HFFc6 (cell line): ENCODE measurements at regions not wholly inside any gene's neighbourhood (a gene's known extent, or its start where the extent isn't known, plus 50 kb on each side); places are given as distances from the start of the nearest gene placed in this dataset.
"Not testable (repeated sequence)": the region's sequence is repeated elsewhere in the genome, so short reads cannot be mapped to it uniquely, and the experiment has no call there.

Source experiments
- DNase-seq: peaks from one replicate; pipeline ENCODE4 v3.0.0-alpha.2; 2018
- H3K27ac Mint-ChIP-seq: 2 replicates; pipeline ENCODE4 v1.8.0; 2020; ENCODE audit warnings: mild to moderate bottlenecking, mixed read lengths
- H3K27me3 Mint-ChIP-seq: 2 replicates; pipeline ENCODE4 v1.8.0; 2021; ENCODE audit warnings: mild to moderate bottlenecking, moderate library complexity, mixed read lengths; ENCODE audit not compliant: insufficient read depth
- H3K36me3 Mint-ChIP-seq: 2 replicates; pipeline ENCODE4 v1.8.0; 2021; ENCODE audit warnings: low read depth, mixed read lengths
- H3K4me1 Mint-ChIP-seq: 2 replicates; pipeline ENCODE4 v1.8.0; 2020; ENCODE audit warnings: low read depth, mixed read lengths
- H3K4me3 Mint-ChIP-seq: 2 replicates; pipeline ENCODE4 v1.8.0; 2020; ENCODE audit warnings: mild to moderate bottlenecking, moderate library complexity, mixed read lengths
- H3K9me3 Mint-ChIP-seq: 2 replicates; pipeline ENCODE4 v1.8.0; 2020; ENCODE audit warnings: mild to moderate bottlenecking, mixed read lengths
- TF ChIP-seq, protein P1 (sequence below): fragments of 200-600 bp; sonication (generic); IDR thresholded peaks from 2 replicates; pipeline ENCODE4 v1.5.0; 2021; ENCODE audit warnings: antibody characterized with exemption, mild to moderate bottlenecking

DNA sequence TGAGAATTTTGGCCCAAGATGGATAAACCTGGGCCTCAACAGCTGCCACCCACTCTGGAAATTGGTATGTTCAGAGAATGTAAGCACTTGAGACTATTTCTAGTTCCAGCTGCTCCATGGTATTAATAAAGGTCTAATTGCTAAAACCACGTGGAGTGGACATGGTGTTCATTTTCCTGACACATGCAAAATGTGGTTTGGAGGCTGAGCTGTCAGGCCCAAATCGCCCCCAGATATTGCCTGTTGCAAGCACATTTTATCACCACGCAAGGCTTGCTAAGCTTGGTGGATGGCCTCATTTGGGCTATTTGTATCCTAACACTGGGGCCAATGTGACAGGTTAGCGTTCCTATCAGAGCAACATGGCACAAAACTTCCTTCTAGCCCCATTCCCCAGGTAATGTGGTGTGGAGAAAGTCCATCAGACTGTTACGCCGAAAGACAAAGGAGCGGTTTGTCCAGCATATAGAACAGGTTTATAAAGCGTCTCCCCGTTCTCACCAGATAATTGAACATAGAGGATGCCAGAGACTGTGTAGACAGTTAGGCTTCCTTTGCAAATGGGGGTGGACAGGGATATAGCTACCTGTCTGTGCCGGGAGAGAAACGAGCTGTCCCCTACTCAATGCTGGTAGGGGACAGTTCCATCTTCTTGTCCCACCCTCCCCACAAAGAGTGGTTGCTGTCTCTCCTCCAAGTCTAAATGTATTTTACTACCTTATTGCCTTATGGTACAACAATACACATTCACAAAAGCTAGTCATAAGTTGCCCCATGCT is 78.0 kb upstream of the ANKRD1 start:
- no peaks in the 10 kb centered on the region for H3K9me3 Mint-ChIP-seq
- no peak overlapping the region for H3K27ac Mint-ChIP-seq
- no peak overlapping the region for H3K4me3 Mint-ChIP-seq
- no peaks in the 10 kb centered on the region for H3K36me3 Mint-ChIP-seq
- no peak for DNase-seq
- peaks cover 5% of the 10 kb centered on the region; the same call in 1 of the 2 replicates for H3K27me3 Mint-ChIP-seq
- TF ChIP-seq, protein P1, sequence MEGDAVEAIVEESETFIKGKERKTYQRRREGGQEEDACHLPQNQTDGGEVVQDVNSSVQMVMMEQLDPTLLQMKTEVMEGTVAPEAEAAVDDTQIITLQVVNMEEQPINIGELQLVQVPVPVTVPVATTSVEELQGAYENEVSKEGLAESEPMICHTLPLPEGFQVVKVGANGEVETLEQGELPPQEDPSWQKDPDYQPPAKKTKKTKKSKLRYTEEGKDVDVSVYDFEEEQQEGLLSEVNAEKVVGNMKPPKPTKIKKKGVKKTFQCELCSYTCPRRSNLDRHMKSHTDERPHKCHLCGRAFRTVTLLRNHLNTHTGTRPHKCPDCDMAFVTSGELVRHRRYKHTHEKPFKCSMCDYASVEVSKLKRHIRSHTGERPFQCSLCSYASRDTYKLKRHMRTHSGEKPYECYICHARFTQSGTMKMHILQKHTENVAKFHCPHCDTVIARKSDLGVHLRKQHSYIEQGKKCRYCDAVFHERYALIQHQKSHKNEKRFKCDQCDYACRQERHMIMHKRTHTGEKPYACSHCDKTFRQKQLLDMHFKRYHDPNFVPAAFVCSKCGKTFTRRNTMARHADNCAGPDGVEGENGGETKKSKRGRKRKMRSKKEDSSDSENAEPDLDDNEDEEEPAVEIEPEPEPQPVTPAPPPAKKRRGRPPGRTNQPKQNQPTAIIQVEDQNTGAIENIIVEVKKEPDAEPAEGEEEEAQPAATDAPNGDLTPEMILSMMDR = no peak
- H3K4me1 Mint-ChIP-seq = peaks cover 10% of the 10 kb centered on the region

GRCh38 chr10:90999512-91000172 is 78.8 kb upstream of the ANKRD1 start:
- TF ChIP-seq, protein P1 = no peak
- H3K4me1 Mint-ChIP-seq = peaks cover 4% of the 10 kb centered on the region
- H3K4me3 Mint-ChIP-seq = no peak overlapping the region
- DNase-seq = no peak
- no peak overlapping the region for H3K27ac Mint-ChIP-seq
- H3K27me3 Mint-ChIP-seq = peaks cover 5% of the 10 kb centered on the region; the same call in 1 of the 2 replicates
- no peaks in the 10 kb centered on the region for H3K9me3 Mint-ChIP-seq
- H3K36me3 Mint-ChIP-seq = no peaks in the 10 kb centered on the region

GRCh38 chr10:91000470-91000869 is 79.6 kb upstream of the ANKRD1 start:
- H3K4me3 Mint-ChIP-seq = no peak overlapping the region
- H3K4me1 Mint-ChIP-seq = peaks cover 9% of the 10 kb centered on the region
- H3K9me3 Mint-ChIP-seq = no peaks in the 10 kb centered on the region
- no peaks in the 10 kb centered on the region for H3K36me3 Mint-ChIP-seq
- H3K27ac Mint-ChIP-seq = no peak overlapping the region
- peaks cover 5% of the 10 kb centered on the region; the same call in 1 of the 2 replicates for H3K27me3 Mint-ChIP-seq
- TF ChIP-seq, protein P1 = no peak
- DNase-seq = no peak

DNA sequence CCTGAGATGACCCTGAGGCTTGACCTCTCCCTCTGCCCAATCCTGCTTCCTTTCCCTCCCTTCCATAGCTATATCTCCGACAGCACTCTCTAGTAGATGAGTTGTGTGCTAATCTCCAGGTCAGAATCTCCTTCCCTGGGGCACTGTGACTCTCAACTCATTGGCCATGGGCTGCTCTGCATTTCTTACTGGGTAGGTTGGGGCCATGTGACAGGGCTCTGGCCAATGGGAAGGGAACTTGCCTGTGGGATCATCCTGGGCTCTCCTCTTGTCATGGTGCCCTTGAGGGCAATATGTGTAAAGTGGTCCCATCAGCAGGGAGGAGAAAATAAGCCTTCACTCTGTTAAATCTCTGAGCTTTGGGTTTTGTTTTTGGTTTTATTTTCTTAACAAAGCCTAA is 80.1 kb upstream of the ANKRD1 start:
- peaks cover 5% of the 10 kb centered on the region; the same call in 1 of the 2 replicates for H3K27me3 Mint-ChIP-seq
- H3K4me3 Mint-ChIP-seq = no peak overlapping the region
- TF ChIP-seq, protein P1 = no peak
- H3K4me1 Mint-ChIP-seq = peaks cover 10% of the 10 kb centered on the region
- H3K9me3 Mint-ChIP-seq = no peaks in the 10 kb centered on the region
- no peak overlapping the region for H3K27ac Mint-ChIP-seq
- no peak for DNase-seq
- no peaks in the 10 kb centered on the region for H3K36me3 Mint-ChIP-seq

- peaks cover 19% of the 10 kb centered on the region for H3K4me1 Mint-ChIP-seq
- TF ChIP-seq, protein P1 = no peak
- H3K36me3 Mint-ChIP-seq = no peaks in the 10 kb centered on the region
- H3K4me3 Mint-ChIP-seq = no peak overlapping the region
- peaks cover 5% of the 10 kb centered on the region; the same call in 1 of the 2 replicates for H3K27me3 Mint-ChIP-seq
- no peak overlapping the region for H3K27ac Mint-ChIP-seq
- no peak for DNase-seq
- no peaks in the 10 kb centered on the region for H3K9me3 Mint-ChIP-seq
Observed at GRCh38 chr10:91002656-91003055, 81.8 kb upstream of the ANKRD1 start.

DNA sequence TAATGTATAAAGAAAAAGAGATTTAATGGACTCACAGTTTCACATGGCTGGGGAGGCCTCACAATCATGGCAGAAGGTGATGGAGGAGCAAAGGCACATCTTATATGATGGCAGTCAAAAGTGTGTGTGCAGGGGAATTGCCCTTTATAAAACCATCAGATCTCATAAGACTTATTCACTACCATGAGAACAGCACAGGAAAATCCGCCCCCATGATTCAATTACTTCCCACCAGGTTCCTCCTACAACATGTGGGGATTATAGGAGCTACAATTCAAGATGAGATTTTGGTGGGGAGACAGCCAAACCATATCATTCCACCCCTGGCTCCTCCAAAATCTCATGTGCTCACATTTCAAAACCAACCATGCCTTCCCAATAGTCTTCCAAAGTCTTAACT is 82.5 kb upstream of the ANKRD1 start:
- H3K4me3 Mint-ChIP-seq, H3K9me3 Mint-ChIP-seq, H3K27ac Mint-ChIP-seq, H3K27me3 Mint-ChIP-seq, DNase-seq, H3K36me3 Mint-ChIP-seq: not testable (repeated sequence)
- H3K4me1 Mint-ChIP-seq = peaks cover 19% of the 10 kb centered on the region

- H3K27me3 Mint-ChIP-seq, H3K27ac Mint-ChIP-seq, H3K9me3 Mint-ChIP-seq, H3K36me3 Mint-ChIP-seq, DNase-seq, H3K4me3 Mint-ChIP-seq: not testable (repeated sequence)
- peaks cover 25% of the 10 kb centered on the region for H3K4me1 Mint-ChIP-seq
Observed at GRCh38 chr10:91005276-91005675, 84.4 kb upstream of the ANKRD1 start.
